Neural progenitor cell (in vitro differentiated cells): ENCODE measurements at regions not wholly inside any gene's neighbourhood (a gene's known extent, or its start where the extent isn't known, plus 50 kb on each side); places are given as distances from the start of the nearest gene placed in this dataset.

ENCODE experiments used
- EZH2 ChIP-seq: fragments of 200-600 bp; sonication (generic); IDR thresholded peaks from 2 replicates; pipeline ENCODE4 v1.6.1; 2017; ENCODE audit warnings: antibody characterized with exemption, mild to moderate bottlenecking, moderate library complexity
- EZH2phosphoT487 ChIP-seq: fragments of 200-600 bp; sonication (generic); IDR thresholded peaks from 2 replicates; pipeline ENCODE4 v1.6.1; 2017; ENCODE audit warnings: antibody characterized with exemption
- TF ChIP-seq, protein P1 (sequence below): fragments of 200-600 bp; sonication (generic); IDR thresholded peaks from 2 replicates; pipeline ENCODE4 v1.5.1; 2017; ENCODE audit warnings: antibody characterized with exemption, mild to moderate bottlenecking

- TF ChIP-seq, protein P1, sequence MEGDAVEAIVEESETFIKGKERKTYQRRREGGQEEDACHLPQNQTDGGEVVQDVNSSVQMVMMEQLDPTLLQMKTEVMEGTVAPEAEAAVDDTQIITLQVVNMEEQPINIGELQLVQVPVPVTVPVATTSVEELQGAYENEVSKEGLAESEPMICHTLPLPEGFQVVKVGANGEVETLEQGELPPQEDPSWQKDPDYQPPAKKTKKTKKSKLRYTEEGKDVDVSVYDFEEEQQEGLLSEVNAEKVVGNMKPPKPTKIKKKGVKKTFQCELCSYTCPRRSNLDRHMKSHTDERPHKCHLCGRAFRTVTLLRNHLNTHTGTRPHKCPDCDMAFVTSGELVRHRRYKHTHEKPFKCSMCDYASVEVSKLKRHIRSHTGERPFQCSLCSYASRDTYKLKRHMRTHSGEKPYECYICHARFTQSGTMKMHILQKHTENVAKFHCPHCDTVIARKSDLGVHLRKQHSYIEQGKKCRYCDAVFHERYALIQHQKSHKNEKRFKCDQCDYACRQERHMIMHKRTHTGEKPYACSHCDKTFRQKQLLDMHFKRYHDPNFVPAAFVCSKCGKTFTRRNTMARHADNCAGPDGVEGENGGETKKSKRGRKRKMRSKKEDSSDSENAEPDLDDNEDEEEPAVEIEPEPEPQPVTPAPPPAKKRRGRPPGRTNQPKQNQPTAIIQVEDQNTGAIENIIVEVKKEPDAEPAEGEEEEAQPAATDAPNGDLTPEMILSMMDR: no peak
- no peak for TF ChIP-seq EZH2
- no peak for TF ChIP-seq EZH2phosphoT487
Measured at GRCh38 chr21:41098076-41098475, 69.9 kb upstream of the BACE2 start.
